Loucy (cell line): ENCODE measurements at regions not wholly inside any gene's neighbourhood (a gene's known extent, or its start where the extent isn't known, plus 50 kb on each side); places are given as distances from the start of the nearest gene placed in this dataset.

Source experiments
- EZH2phosphoT487 ChIP-seq: fragments of 200-600 bp; IDR thresholded peaks from 2 replicates; pipeline ENCODE4 v1.6.1; 2018; ENCODE audit warnings: antibody characterized with exemption, mild to moderate bottlenecking, moderate library complexity, borderline replicate concordance
- TF ChIP-seq, protein P1 (sequence below): fragments of 200-600 bp; sonication (generic); conservative IDR thresholded peaks from 2 replicates; pipeline ENCODE4 v1.5.1; 2014; ENCODE audit warnings: mild to moderate bottlenecking, antibody characterized with exemption, low read length

DNA sequence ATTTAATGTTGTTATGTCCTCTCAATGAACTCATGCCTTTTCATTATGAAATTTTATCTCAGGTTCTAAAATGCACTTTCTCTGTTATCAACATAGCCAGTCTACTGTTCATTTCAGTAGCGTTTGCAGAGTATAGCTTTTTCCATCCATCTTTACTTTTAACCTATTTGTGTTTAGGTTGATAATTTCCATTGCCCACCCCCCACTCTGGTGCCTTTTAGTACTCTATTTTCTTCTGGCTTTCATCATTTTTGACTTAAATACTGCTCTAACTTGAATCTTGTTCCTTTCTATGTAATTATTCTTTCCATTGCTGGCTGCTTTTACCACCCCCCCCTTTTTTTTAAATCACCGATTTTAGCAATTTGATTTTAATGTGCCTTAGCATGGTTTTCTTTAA is 585.0 kb upstream of the LRATD1 start:
- TF ChIP-seq, protein P1, sequence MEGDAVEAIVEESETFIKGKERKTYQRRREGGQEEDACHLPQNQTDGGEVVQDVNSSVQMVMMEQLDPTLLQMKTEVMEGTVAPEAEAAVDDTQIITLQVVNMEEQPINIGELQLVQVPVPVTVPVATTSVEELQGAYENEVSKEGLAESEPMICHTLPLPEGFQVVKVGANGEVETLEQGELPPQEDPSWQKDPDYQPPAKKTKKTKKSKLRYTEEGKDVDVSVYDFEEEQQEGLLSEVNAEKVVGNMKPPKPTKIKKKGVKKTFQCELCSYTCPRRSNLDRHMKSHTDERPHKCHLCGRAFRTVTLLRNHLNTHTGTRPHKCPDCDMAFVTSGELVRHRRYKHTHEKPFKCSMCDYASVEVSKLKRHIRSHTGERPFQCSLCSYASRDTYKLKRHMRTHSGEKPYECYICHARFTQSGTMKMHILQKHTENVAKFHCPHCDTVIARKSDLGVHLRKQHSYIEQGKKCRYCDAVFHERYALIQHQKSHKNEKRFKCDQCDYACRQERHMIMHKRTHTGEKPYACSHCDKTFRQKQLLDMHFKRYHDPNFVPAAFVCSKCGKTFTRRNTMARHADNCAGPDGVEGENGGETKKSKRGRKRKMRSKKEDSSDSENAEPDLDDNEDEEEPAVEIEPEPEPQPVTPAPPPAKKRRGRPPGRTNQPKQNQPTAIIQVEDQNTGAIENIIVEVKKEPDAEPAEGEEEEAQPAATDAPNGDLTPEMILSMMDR: no peak
- no peak for TF ChIP-seq EZH2phosphoT487
